ENCODE measurements at regions not wholly inside any gene's neighbourhood (a gene's known extent, or its start where the extent isn't known, plus 50 kb on each side); places are given as distances from the start of the nearest gene placed in this dataset.

- peak; percentile 85 for DNase-seq (ENCODE audit: low spot score)
Measured at GRCh38 chr6:45741437-45742171, 274.1 kb downstream of the CLIC5 start.

DNA sequence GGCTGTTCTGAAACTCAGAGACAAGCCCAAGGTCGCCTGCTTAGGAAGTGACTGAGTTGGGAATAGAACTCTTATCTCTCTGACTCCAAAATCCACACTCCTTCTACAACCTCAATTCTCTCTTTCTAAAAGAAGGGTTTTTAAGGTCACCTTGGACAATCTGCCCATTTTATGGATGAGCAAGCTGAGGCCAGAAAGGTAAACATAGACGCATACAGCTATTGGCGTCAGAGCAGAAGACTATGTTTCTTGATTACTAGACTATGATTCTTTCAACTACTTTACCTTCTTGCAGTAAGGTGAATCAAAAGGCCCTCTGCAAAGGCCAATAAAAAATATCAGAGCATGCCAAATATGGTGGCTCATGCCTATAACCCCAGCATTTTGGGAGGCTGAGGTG lies 276.6 kb downstream of the CLIC5 start:
- no peak for DNase-seq (ENCODE audit: low spot score)

DNA sequence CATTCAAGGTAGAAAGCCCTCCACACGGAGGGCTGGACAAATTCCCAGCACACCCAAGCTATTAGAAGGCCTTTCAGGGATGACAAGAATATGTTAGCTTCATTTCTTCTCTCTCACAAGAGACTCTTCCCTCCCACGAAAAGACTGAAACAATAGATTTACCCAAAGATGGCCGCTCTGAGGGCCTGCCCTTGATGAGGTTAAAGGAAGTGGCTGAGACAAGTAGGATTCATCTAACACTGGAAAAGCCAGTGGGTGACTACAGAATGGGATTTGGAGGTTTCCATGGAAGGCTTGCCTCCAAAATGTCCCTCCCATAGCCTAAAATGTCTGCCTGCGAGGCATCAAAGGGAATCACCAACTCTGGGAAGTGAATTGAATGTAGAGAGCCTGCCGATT lies 277.6 kb downstream of the CLIC5 start:
- no peak for DNase-seq (ENCODE audit: low spot score)

- DNase-seq (ENCODE audit: low spot score), result peak; percentile 49
Measured at GRCh38 chr6:45737331-45738056, 278.2 kb downstream of the CLIC5 start.

DNA sequence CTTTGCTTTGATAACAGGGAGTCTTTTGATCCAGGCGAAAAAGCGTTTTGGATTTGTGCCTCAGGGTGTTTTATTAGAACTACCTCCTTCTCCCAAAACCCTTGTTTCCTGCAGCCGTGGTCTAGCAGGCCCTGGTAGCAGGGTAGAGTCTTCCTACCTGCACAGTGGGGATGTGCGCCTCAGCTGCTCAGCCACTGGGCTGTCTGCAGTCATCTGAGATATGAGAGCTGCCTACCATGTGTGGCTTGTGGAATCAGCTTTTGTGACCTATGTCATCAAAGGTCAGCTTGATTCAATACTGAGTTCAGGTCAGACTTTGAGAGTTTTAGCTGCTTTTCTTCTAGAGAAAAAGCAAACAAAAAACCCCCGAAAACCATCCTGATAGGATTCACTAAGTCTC lies 279.5 kb downstream of the CLIC5 start:
- no peak for DNase-seq (ENCODE audit: low spot score)

DNA sequence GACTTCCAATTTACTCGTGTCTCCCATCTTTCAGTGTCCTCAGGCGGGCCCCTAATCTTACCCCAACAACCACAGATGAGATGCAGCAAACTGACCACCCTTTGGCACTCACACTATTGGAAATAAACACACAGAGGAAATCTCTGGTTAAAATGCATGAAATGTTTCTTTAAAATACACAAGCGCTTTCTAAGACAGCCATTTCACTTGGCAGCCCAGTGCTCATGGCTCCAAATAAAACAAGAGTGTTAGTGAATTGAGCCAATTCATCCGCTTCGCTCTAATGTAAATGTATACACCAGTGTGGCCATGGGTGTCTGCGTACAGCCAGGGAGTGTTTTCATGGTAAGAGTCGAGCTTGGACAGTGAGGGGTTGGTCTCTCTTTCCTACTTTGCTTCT lies 282.9 kb downstream of the CLIC5 start:
- DNase-seq (ENCODE audit: low spot score), result no peak

DNA sequence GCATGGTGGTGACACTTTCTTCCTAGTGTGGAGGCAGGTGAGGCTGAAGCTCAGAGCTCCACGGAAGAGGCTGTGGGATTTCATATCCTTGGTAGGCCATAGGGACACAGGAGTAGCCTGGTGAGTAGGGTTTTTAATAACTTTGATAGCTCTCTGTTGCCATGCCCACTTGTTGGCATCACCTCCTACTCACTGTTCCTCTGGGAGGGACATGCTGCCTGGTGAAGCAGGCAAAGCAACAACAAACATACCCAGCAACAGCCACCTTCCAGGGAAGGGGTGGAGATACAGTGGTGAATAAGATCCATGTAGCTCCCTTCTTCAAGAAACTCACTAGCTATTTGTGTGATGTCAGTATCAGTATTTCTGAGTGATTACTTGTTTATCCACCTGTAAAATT lies 285.4 kb downstream of the CLIC5 start:
- DNase-seq (ENCODE audit: low spot score), result no peak

- no peak for DNase-seq (ENCODE audit: low spot score)
Measured at GRCh38 chr6:45728674-45729073, 287.0 kb downstream of the CLIC5 start.

- no peak for DNase-seq (ENCODE audit: low spot score)
Measured at GRCh38 chr6:45727819-45728449, 287.7 kb downstream of the CLIC5 start.

GRCh38 chr6:45727228-45727627 lies 288.4 kb downstream of the CLIC5 start:
- DNase-seq (ENCODE audit: low spot score), result no peak

DNA sequence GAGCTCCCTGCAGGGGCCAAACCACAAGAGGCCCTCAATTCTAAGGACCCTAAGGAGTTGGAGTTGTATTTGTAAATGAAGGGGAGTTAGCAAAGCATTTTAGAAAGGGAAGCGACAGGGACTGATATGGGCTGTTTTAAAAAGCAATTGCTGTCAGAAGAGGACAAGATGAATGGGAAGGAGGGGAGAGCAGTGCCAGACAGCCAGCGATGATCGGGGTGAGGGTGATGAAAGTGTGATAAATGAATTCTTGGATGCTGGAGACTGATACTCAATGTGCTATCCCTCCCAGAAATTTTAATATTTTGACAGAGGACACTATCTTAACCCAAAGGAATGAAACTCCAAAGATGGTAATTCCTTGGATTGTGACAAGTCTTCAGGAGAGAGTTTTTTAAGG lies 289.2 kb downstream of the CLIC5 start:
- no peak for DNase-seq (ENCODE audit: low spot score)

DNA sequence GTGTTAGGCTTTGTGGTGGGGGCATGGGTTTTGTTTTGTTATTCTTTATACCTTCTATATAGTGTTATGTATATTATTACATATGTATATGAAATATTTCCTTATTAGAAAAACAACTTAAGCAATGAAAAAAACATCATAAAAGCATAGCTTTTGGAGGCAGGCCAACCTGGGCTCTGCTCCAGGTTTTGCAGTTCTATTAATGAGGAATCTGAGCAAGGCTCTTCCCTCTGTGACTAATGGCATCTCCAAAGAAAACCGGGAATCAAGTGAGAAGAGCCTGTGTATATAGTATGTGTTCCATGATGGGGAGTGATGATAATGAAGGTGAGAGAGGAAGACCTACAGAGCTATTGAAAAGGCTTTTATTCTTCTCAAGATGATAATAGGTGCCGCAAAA lies 291.1 kb downstream of the CLIC5 start:
- no peak for DNase-seq (ENCODE audit: low spot score)

DNA sequence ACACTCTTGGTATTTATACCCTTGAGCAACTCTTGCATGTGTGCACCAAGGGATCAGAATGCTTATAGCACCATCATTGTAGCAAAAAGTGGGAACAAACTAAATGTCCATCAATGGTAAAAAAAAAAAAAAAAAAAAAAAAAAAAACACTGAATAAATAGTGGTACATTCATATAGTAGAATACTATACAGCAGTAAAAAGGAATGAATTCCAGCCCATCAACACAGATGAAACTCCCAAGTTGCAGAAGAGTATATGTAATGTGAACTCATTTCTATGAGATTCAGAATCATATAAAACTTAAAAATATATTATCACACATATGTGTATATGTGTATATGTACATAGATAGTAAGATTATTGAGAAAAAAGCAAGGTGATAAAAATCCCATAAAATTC lies 291.6 kb downstream of the CLIC5 start:
- no peak for DNase-seq (ENCODE audit: low spot score)

DNA sequence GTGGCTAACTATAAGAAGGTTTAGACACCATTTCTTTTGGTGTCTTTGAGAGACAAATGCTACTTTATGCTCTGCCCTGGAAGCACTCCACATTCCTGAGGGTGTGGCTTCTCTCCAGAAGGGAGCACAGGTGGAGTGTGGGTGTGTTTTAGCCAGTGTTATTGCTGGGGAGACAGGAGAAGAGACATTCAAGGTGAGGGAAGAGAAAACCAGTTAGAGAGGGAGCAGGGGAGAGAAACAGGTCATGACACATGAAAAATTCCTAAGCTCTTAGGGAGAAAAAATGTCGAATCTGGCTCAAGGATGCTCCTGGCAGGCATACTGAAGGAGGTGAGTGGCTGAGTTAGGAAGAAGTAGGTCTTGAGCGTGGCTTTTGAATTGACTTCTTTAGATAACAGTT lies 292.8 kb downstream of the CLIC5 start:
- DNase-seq (ENCODE audit: low spot score), result no peak

GRCh38 chr6:45721665-45722064 lies 294.0 kb downstream of the CLIC5 start:
- no peak for DNase-seq (ENCODE audit: low spot score)

DNA sequence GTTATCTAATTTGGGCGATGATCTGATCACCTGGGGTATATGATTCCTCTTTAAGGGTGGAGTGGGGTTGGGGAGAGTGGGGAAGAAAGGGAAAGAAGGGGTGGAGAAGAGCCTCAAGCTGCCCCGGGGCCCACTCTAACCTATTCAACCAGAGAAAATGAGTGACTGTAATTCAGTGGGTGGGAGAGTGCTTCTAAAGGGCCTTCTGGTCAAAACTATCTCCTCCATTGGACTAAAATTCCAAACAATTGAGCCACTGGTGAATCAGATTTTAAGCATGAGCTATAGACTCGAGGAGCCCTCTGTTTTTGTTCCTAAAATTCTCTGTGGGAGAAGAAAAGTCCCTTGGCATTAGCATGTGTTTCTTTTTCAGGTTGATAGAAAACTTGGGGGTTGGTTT lies 296.8 kb downstream of the CLIC5 start:
- no peak for DNase-seq (ENCODE audit: low spot score)

DNA sequence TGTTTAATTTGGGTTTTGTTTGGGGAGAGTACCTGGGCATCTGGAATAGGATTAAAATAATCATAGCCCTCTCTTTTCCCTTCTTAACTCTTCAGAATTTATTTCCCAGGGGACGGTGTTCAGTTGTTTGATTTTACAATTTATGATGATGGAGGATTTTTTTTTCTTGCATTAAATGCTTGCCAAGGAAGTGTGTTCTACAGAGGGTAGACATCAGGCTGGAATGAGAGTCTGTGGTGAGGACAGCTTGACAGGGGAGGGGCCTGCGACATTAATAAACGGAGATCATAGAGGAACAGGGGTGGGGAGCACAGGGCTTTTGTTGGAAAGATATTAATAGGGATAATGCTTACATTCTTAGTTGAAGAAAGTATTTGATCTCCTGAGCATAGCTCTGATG lies 297.5 kb downstream of the CLIC5 start:
- DNase-seq (ENCODE audit: low spot score), result no peak

GRCh38 chr6:45717715-45718114 lies 297.9 kb downstream of the CLIC5 start:
- DNase-seq (ENCODE audit: low spot score), result no peak

DNA sequence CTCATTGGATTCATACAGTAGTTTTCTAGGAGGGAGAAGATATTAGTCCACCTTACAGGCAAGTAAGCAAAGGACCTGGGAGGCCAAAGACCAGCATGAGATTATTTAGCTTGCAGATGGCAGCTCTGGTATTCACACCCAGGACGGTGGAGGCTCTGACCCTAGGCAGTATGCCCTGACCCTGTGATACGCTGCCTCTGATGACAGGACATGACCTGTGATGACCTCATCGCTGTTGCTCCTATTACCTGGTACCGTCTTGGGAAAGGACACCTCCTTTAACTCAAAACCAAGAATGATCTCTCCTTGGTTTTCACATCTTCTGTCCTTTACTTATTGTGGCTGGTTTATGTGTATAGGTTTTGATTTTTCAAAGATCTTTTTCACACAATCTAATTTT lies 298.6 kb downstream of the CLIC5 start:
- DNase-seq (ENCODE audit: low spot score), result no peak

DNA sequence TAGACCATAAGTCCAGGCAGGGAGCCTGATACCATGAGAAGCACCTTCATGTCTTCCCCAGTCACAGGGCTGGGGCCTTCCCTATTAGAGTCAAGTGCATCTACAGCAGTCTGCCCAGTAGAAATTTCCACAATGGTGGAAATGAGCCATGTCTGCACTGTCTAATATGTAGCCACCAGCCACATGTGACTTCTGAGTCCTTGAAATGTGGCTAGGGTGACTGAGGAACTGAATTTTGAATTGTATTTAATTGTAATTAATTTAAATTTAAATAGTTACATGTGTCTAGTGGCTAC lies 300.2 kb downstream of the CLIC5 start:
- DNase-seq (ENCODE audit: low spot score), result no peak

GRCh38 chr6:45714741-45715507 lies 300.7 kb downstream of the CLIC5 start:
- DNase-seq (ENCODE audit: low spot score), result peak; percentile 95

DNA sequence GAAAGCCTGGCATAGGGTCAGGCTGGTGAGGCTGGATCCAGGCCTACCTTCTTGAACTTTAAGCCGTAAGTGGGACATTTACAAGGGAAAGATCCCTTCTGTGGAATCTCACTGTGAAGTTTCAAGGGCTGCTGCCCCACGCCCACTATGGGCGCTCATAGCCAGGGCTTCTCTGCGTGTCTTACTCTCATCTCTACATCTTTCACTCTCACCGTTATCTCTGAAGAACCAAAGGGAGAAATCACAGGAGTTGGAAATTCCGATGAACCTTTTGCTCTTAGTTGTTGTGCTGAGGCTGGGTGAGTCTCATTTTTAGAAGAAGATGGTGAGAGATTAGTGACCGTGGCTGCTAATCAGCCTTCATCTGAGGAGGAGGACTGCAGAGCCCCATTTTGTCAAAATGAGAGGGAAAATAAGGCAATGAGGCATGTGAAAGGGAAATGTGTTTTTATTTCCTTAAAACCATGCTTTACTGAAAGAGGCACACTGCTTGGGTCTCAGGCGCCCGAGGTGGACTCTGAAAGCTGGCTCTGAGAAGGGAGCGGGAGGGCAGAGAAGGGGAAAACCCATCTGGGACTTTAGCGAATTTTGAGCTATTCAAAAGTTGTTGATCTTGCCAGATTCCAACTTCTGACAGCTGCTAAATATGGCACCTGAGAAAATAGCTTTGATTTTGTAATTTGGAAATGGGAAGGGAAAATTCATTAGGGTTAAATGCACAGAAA lies 301.5 kb downstream of the CLIC5 start:
- DNase-seq (ENCODE audit: low spot score), result no peak
